HepG2 (cell line): ENCODE measurements at regions not wholly inside any gene's neighbourhood (a gene's known extent, or its start where the extent isn't known, plus 50 kb on each side); places are given as distances from the start of the nearest gene placed in this dataset.

Source experiments
- ATAC-seq: fragments of 200-7000 bp; cut with Tn5 transposase; 3 replicates; pipeline ENCODE4 v1.9.1; 2020; ENCODE audit warnings: mild to moderate bottlenecking, moderate library complexity
- BruUV-seq: library from RNA; stranded (reverse); fragments of 400-500 nt; replicated peaks from 2 replicates; lab custom pipeline; 2021; lab: Mats Ljungman, UMichigan
- CTCF ChIA-PET: fragments of 300-600 bp; formaldehyde crosslinking; extraction: SDS; loops from one replicate; lab custom pipeline; 2021; ENCODE audit warnings: low total read pairs, inconsistent platforms, low intra/inter-chr PET ratio; lab: Yijun Ruan, JAX
- POLR2A ChIA-PET: fragments of 350-600 bp; sonication (Branson Sonifier 250); formaldehyde crosslinking; loops from one replicate; lab custom pipeline; 2020; ENCODE audit warnings: antibody characterized with exemption, inconsistent platforms; lab: Yijun Ruan, JAX
- DNase-seq: peaks from one replicate; pipeline ENCODE4 v3.0.0-alpha.2; 2015; ENCODE audit warnings: low spot score
- FAIRE-seq: peaks from 3 replicates; lab custom pipeline; 2011; peaks lifted over from hg19 to GRCh38; lab: Jason Lieb, UNC
- H2AFZ ChIP-seq: one replicate; pipeline ENCODE4 v1.6.1; 2011; ENCODE audit warnings: low read length, inconsistent platforms
- H3K27ac ChIP-seq: fragments of 300-600 bp; 3 replicates; pipeline ENCODE4 v1.8.0; 2011; ENCODE audit warnings: mixed run types, mild to moderate bottlenecking, mixed read lengths, low read length, inconsistent platforms; ENCODE audit not compliant: insufficient read depth; ENCODE audit errors: extremely low read length
- H3K27me3 ChIP-seq, 2 experiments: fragments of 200-600 bp in 1 of 2; 2 replicates in 1 of 2; 3 replicates in 1 of 2; pipeline versions ENCODE4 v1.6.0 to v1.8.0; 2011; ENCODE audit warnings: low read length in 2 of 2, mild to moderate bottlenecking in 2 of 2, moderate library complexity in 2 of 2, inconsistent platforms in 1 of 2; ENCODE audit not compliant: insufficient read depth in 2 of 2, control insufficient read depth in 1 of 2
- H3K36me3 ChIP-seq, 2 experiments: fragments of 200-600 bp in 1 of 2; replicated peaks in 1 of 2; 2 replicates in 1 of 2; 3 replicates in 1 of 2; pipeline versions ENCODE4 v1.5.1 to v1.8.0; 2011; ENCODE audit warnings: low read length in 2 of 2, inconsistent platforms in 1 of 2; ENCODE audit not compliant: insufficient read depth in 2 of 2, control insufficient read depth in 1 of 2
- H3K4me1 ChIP-seq: 2 replicates; pipeline ENCODE4 v1.5.1; 2012; ENCODE audit warnings: low read length, inconsistent platforms; ENCODE audit not compliant: insufficient read depth
- H3K4me2 ChIP-seq: 2 replicates; pipeline ENCODE4 v1.6.0; 2011; ENCODE audit warnings: low read depth, low read length, inconsistent platforms
- H3K4me3 ChIP-seq, 3 experiments: fragments of 200-600 bp in 1 of 3; sonication (generic), shearing (Covaris generic) in 1 of 3; replicated peaks in 1 of 3; 2 replicates each; pipeline ENCODE4 v1.5.1; 2011 to 2016; ENCODE audit warnings: low read length in 3 of 3, inconsistent platforms in 2 of 3, low read depth in 2 of 3, mild to moderate bottlenecking in 2 of 3, control low read depth in 1 of 3, mixed read lengths in 1 of 3; ENCODE audit not compliant: insufficient read depth in 1 of 3
- H3K79me2 ChIP-seq: one replicate; pipeline ENCODE4 v1.6.1; 2011; ENCODE audit warnings: low read length, inconsistent platforms; ENCODE audit not compliant: insufficient read depth
- H3K9ac ChIP-seq: 2 replicates; pipeline ENCODE4 v1.6.0; 2011; ENCODE audit warnings: mild to moderate bottlenecking, low read depth, low read length, inconsistent platforms; ENCODE audit not compliant: insufficient read depth
- H3K9me3 ChIP-seq: 2 replicates; pipeline ENCODE4 v1.5.1; 2012; ENCODE audit warnings: mild to moderate bottlenecking, low read length
- H4K20me1 ChIP-seq: 2 replicates; pipeline ENCODE4 v1.6.0; 2011; ENCODE audit warnings: inconsistent platforms, mild to moderate bottlenecking, low read length, moderate library complexity; ENCODE audit not compliant: insufficient read depth
- ARNT2 ChIP-seq: sonication (generic); formaldehyde crosslinking; IDR thresholded peaks from 2 replicates; pipeline ENCODE4 v1.8.0; 2022; ENCODE audit warnings: mild to moderate bottlenecking, low read depth, missing genetic modification reagents, moderate library complexity
- CAMTA2 ChIP-seq: sonication (generic); formaldehyde crosslinking; IDR thresholded peaks from 2 replicates; pipeline ENCODE4 v1.4.0; 2020; ENCODE audit warnings: mild to moderate bottlenecking, missing genetic modification reagents, borderline replicate concordance
- EED ChIP-seq: sonication (generic); formaldehyde crosslinking; IDR thresholded peaks from 2 replicates; pipeline ENCODE4 v1.5.0; 2020; ENCODE audit warnings: mild to moderate bottlenecking, missing genetic modification reagents
- GATAD1 ChIP-seq: IDR thresholded peaks from 2 replicates; pipeline ENCODE4 v1.6.1; 2016; ENCODE audit warnings: missing genetic modification reagents, missing compliant biosample characterization
- KDM1A ChIP-seq: IDR thresholded peaks from 2 replicates; pipeline ENCODE4 v1.6.1; 2016; ENCODE audit warnings: missing compliant biosample characterization
- KLF15 ChIP-seq: sonication (generic); formaldehyde crosslinking; IDR thresholded peaks from 2 replicates; pipeline ENCODE4 v1.8.1; 2023; ENCODE audit warnings: borderline replicate concordance, mild to moderate bottlenecking, inconsistent platforms, missing genetic modification reagents, mixed read lengths
- MAFF ChIP-seq: IDR thresholded peaks from 2 replicates; pipeline ENCODE4 v1.6.1; 2011; ENCODE audit warnings: low read depth, low read length, improper control_type of control experiment
- MAFK ChIP-seq, 2 experiments: IDR thresholded peaks in 1 of 2; conservative IDR thresholded peaks in 1 of 2; 2 replicates each; pipeline ENCODE4 v1.6.1; 2011; ENCODE audit warnings: improper control_type of control experiment in 2 of 2, low read length in 2 of 2
- MTA3 ChIP-seq: sonication (generic); formaldehyde crosslinking; IDR thresholded peaks from 2 replicates; pipeline ENCODE4 v1.4.0; 2020; ENCODE audit warnings: missing genetic modification reagents
- SNRNP70 ChIP-seq: fragments of 200-400 bp; formaldehyde crosslinking; IDR thresholded peaks from 2 replicates; pipeline ENCODE4 v1.6.1; 2017; ENCODE audit warnings: mild to moderate bottlenecking, low read depth, low read length, moderate library complexity
- SRSF4 ChIP-seq: fragments of 200-400 bp; formaldehyde crosslinking; IDR thresholded peaks from one replicate; pipeline ENCODE4 v1.6.1; 2018; ENCODE audit warnings: mild to moderate bottlenecking, low read depth, low read length, moderate library complexity; ENCODE audit not compliant: poor library complexity, severe bottlenecking
- STAT5B ChIP-seq: sonication (generic); formaldehyde crosslinking; IDR thresholded peaks from 2 replicates; pipeline ENCODE4 v1.4.0; 2020; ENCODE audit warnings: missing genetic modification reagents
- TOPORS ChIP-seq: sonication (generic); formaldehyde crosslinking; IDR thresholded peaks from 2 replicates; pipeline ENCODE4 v1.8.0; 2023; ENCODE audit warnings: mild to moderate bottlenecking, missing genetic modification reagents
- ZFP37 ChIP-seq: sonication (generic); formaldehyde crosslinking; IDR thresholded peaks from 2 replicates; pipeline ENCODE4 v1.4.0; 2020; ENCODE audit warnings: missing genetic modification reagents, borderline replicate concordance
- ZFX ChIP-seq: sonication (generic); formaldehyde crosslinking; IDR thresholded peaks from 2 replicates; pipeline ENCODE4 v1.4.0; 2020; ENCODE audit warnings: mild to moderate bottlenecking, low read depth, missing genetic modification reagents, moderate library complexity
- ZNF317 ChIP-seq: sonication (generic); formaldehyde crosslinking; IDR thresholded peaks from 2 replicates; pipeline ENCODE4 v1.5.0; 2020; ENCODE audit warnings: mild to moderate bottlenecking, missing genetic modification reagents
- ZNF383 ChIP-seq: sonication (generic); formaldehyde crosslinking; IDR thresholded peaks from 2 replicates; pipeline ENCODE4 v1.4.0; 2020; ENCODE audit warnings: missing genetic modification reagents, mild to moderate bottlenecking, borderline replicate concordance
- ZNF619 ChIP-seq: sonication (generic); formaldehyde crosslinking; IDR thresholded peaks from 2 replicates; pipeline ENCODE4 v1.4.0; 2020; ENCODE audit warnings: mild to moderate bottlenecking, missing genetic modification reagents
- ZUFSP ChIP-seq: sonication (generic); formaldehyde crosslinking; IDR thresholded peaks from 2 replicates; pipeline ENCODE4 v1.9.0; 2021; ENCODE audit warnings: missing genetic modification reagents, mild to moderate bottlenecking, borderline replicate concordance
- whole genome bisulfite sequencing: methylation state at CpG from one replicate; pipeline ENCODE4 v1.1.6; 2017; ENCODE audit warnings: low lambda C conversion rate; 5-methylcytosine and 5-hydroxymethylcytosine counted together
- in situ Hi-C: cut with HindIII; loops from 2 replicates; pipeline ENCODE4 v1.10.0; 2017; ENCODE audit warnings: low pct_unique_long_range_greater_than_20kb; ENCODE audit not compliant: extremely low pct_ligation_motif_present
- intact Hi-C: fragments of 100-400 bp; cut with micrococcal nuclease; formaldehyde crosslinking; loops from one replicate; pipeline ENCODE4 v1.10.0; 2022; ENCODE audit not compliant: unreplicated experiment

DNA sequence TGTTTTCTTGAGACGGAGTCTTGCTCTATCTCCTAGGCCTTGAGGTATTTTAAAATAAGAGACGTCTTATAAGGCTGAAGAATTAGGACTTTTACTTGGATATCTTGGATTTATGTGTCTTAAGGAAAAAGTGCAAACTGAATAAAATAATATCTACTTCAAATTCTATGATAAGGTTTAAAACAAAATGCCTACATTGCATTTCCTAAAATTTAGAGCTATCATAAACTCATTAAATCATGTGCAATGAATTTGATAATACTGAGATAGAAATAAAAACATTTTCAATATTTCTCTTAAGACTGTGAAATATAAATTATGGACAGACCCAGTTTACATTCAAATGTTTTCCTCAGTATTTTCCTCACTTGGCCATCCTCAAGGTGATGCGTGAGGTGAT lies 729.5 kb upstream of the LMO3 start:
- H3K4me3 ChIP-seq: no peak overlapping the region
- FAIRE-seq: no peak
- H2AFZ ChIP-seq: no peak overlapping the region
- H3K27me3 ChIP-seq: no peaks in the 10 kb centered on the region
- H3K9ac ChIP-seq: no peak overlapping the region
- H3K4me2 ChIP-seq: no peak overlapping the region
- BruUV-seq: no TSS peak
- WGBS: 30% methylated on average over 3 of the region's 3 CpGs
- H3K79me2 ChIP-seq: no peaks in the 10 kb centered on the region
- intact Hi-C loops: no loop called here
- in situ Hi-C loops: no loop called here
- H3K4me1 ChIP-seq: no peaks in the 10 kb centered on the region
- CTCF ChIA-PET: no interaction called here
- peak in 1 of 2 experiments; percentile 69; a peak in 3 of 4 replicates for TF ChIP-seq MAFK (conservative IDR thresholded peaks at IDR 0.05 in 1 of 2, IDR thresholded peaks at IDR 0.05 in 1 of 2; ENCODE audit: low read length in 2 of 2)
- no peak for TF ChIP-seq ZFX
- TF ChIP-seq MAFF: peak; percentile 25; the same call in 1 of the 2 replicates
- POLR2A ChIA-PET: no interaction called here
- no peak for DNase-seq
- H3K9me3 ChIP-seq: peaks cover 32% of the 10 kb centered on the region
- H3K27ac ChIP-seq: no peak overlapping the region
- no peaks in the 10 kb centered on the region for H4K20me1 ChIP-seq
- ATAC-seq: no peak
- no peaks in the 10 kb centered on the region for H3K36me3 ChIP-seq

- no peaks in the 10 kb centered on the region for H3K79me2 ChIP-seq
- POLR2A ChIA-PET: no interaction called here
- H3K27me3 ChIP-seq: no peaks in the 10 kb centered on the region
- no peaks in the 10 kb centered on the region for H4K20me1 ChIP-seq
- ATAC-seq (no peak), DNase-seq (no peak), FAIRE-seq (no peak)
- H3K27ac ChIP-seq: no peak overlapping the region
- intact Hi-C loops: no loop called here
- no peak overlapping the region for H3K4me3 ChIP-seq
- WGBS: 5% methylated on average over 3 of the region's 3 CpGs
- H3K4me2 ChIP-seq: no peak overlapping the region
- no peaks in the 10 kb centered on the region for H3K36me3 ChIP-seq
- H3K9ac ChIP-seq: no peak overlapping the region
- no TSS peak for BruUV-seq
- H2AFZ ChIP-seq: no peak overlapping the region
- no peaks in the 10 kb centered on the region for H3K4me1 ChIP-seq
- peaks cover 32% of the 10 kb centered on the region for H3K9me3 ChIP-seq
- in situ Hi-C loops: no loop called here
- CTCF ChIA-PET: no interaction called here
- TF ChIP-seq TOPORS (CRISPR knock-in tag): no peak
- no peak for TF ChIP-seq ZNF317
- no peak for TF ChIP-seq KLF15
- TF ChIP-seq STAT5B (CRISPR knock-in tag): no peak
- TF ChIP-seq ZUFSP (CRISPR knock-in tag): no peak
- no peak for TF ChIP-seq ZFP37 (CRISPR knock-in tag)
- no peak for TF ChIP-seq KDM1A
- no peak for TF ChIP-seq ARNT2 (CRISPR knock-in tag)
- TF ChIP-seq GATAD1 (CRISPR knock-in tag): no peak
- TF ChIP-seq ZNF383 (CRISPR knock-in tag): no peak
- TF ChIP-seq CAMTA2 (CRISPR knock-in tag): no peak
- TF ChIP-seq SRSF4: no peak
- TF ChIP-seq EED (CRISPR knock-in tag): no peak
- TF ChIP-seq ZNF619 (CRISPR knock-in tag): no peak
- TF ChIP-seq SNRNP70: no peak
- no peak for TF ChIP-seq MTA3
Measured at GRCh38 chr12:17334784-17335183, 728.8 kb upstream of the LMO3 start.
